GM23338 (cell line): ENCODE measurements at regions not wholly inside any gene's neighbourhood (a gene's known extent, or its start where the extent isn't known, plus 50 kb on each side); places are given as distances from the start of the nearest gene placed in this dataset.

Source experiments
- CREB1 ChIP-seq: fragments of 250-450 bp; sonication (Bioruptor Pico); IDR thresholded peaks from 2 replicates; pipeline ENCODE4 v1.5.0; 2020; ENCODE audit warnings: low read depth, mild to moderate bottlenecking, moderate library complexity
- CTCF ChIP-seq, 2 experiments: fragments of 200-600 bp in 1 of 2; sonication (generic) in 1 of 2; conservative IDR thresholded peaks; 2 replicates each; pipeline versions ENCODE4 v1.5.1 to v1.6.1; 2016 to 2017; ENCODE audit warnings: antibody characterized with exemption in 2 of 2, low read depth in 2 of 2, mild to moderate bottlenecking in 2 of 2, moderate library complexity in 1 of 2
- ETS1 ChIP-seq: IDR thresholded peaks from 2 replicates; pipeline ENCODE4 v1.6.1; 2016; ENCODE audit warnings: antibody characterized with exemption
- EZH2 ChIP-seq: fragments of 200-600 bp; sonication (generic); IDR thresholded peaks from one replicate; pipeline ENCODE4 v1.8.0; 2017; ENCODE audit warnings: antibody characterized with exemption, mild to moderate bottlenecking, low read depth; ENCODE audit not compliant: unreplicated experiment
- EZH2phosphoT487 ChIP-seq: fragments of 200-600 bp; sonication (generic); IDR thresholded peaks from one replicate; pipeline ENCODE4 v1.8.1; 2018; ENCODE audit warnings: antibody characterized with exemption; ENCODE audit not compliant: unreplicated experiment
- JUNB ChIP-seq: IDR thresholded peaks from one replicate; pipeline ENCODE4 v1.6.1; 2016; ENCODE audit warnings: antibody characterized with exemption; ENCODE audit not compliant: unreplicated experiment
- NANOG ChIP-seq: IDR thresholded peaks from 2 replicates; pipeline ENCODE4 v1.6.1; 2016; ENCODE audit warnings: antibody characterized with exemption, borderline replicate concordance
- POLR2AphosphoS5 ChIP-seq: IDR thresholded peaks from 2 replicates; pipeline ENCODE4 v1.6.1; 2016; ENCODE audit warnings: antibody characterized with exemption, low read depth
- REST ChIP-seq: IDR thresholded peaks from one replicate; pipeline ENCODE4 v1.6.1; 2018; ENCODE audit warnings: antibody characterized with exemption; ENCODE audit not compliant: unreplicated experiment
- STAT1 ChIP-seq: IDR thresholded peaks from one replicate; pipeline ENCODE4 v1.6.1; 2016; ENCODE audit warnings: antibody characterized with exemption; ENCODE audit not compliant: unreplicated experiment
- ZNF114 ChIP-seq: fragments of 250-450 bp; sonication (Bioruptor Pico); IDR thresholded peaks from 2 replicates; pipeline ENCODE4 v1.5.0; 2020; ENCODE audit warnings: mild to moderate bottlenecking, moderate library complexity
- ZNF331 ChIP-seq: fragments of 250-450 bp; sonication (Bioruptor Pico); IDR thresholded peaks from 2 replicates; pipeline ENCODE4 v1.5.0; 2020; ENCODE audit warnings: low read depth, mild to moderate bottlenecking, moderate library complexity
- ZNF462 ChIP-seq: fragments of 250-450 bp; sonication (Bioruptor Pico); IDR thresholded peaks from 2 replicates; pipeline ENCODE4 v1.5.0; 2020; ENCODE audit warnings: mild to moderate bottlenecking, moderate library complexity

- TF ChIP-seq CTCF (conservative IDR thresholded peaks at IDR 0.05; ENCODE audit: low read depth in 2 of 2) (no peak), REST (no peak), EZH2 (no peak), EZH2phosphoT487 (no peak), POLR2AphosphoS5 (no peak), ETS1 (no peak), JUNB (no peak), ZNF114 (CRISPR knock-in tag) (no peak), CREB1 (CRISPR knock-in tag) (no peak), NANOG (no peak), ZNF331 (CRISPR knock-in tag) (no peak), STAT1 (no peak), ZNF462 (CRISPR knock-in tag) (no peak)
Observed at GRCh38 chr20:52746770-52747169, 225.4 kb upstream of the TSHZ2 start.
